Mesendoderm (in vitro differentiated cells): ENCODE measurements at regions not wholly inside any gene's neighbourhood (a gene's known extent, or its start where the extent isn't known, plus 50 kb on each side); places are given as distances from the start of the nearest gene placed in this dataset.

Source experiments
- DNase-seq: peaks from one replicate; pipeline ENCODE4 v3.0.0; 2013
- H2AK5ac ChIP-seq: 2 replicates; pipeline ENCODE4 v1.6.1; 2013; ENCODE audit warnings: low read length, inconsistent platforms
- H2BK120ac ChIP-seq: 2 replicates; pipeline ENCODE4 v1.6.1; 2013; ENCODE audit warnings: low read depth, mild to moderate bottlenecking, low read length, moderate library complexity, mixed read lengths
- H2BK15ac ChIP-seq: replicated peaks from 2 replicates; pipeline ENCODE4 v1.6.1; 2013; ENCODE audit warnings: low read depth, mild to moderate bottlenecking, moderate library complexity
- H2BK5ac ChIP-seq: 2 replicates; pipeline ENCODE4 v1.6.1; 2013; ENCODE audit warnings: low read length, inconsistent platforms
- H3K18ac ChIP-seq: 2 replicates; pipeline ENCODE4 v1.6.1; 2013; ENCODE audit warnings: mild to moderate bottlenecking, low read length, mixed read lengths
- H3K23ac ChIP-seq: one replicate; pipeline ENCODE4 v1.6.1; 2013; ENCODE audit warnings: low read length
- H3K27ac ChIP-seq: 2 replicates; pipeline ENCODE4 v1.5.1; 2013; ENCODE audit warnings: low read depth, mild to moderate bottlenecking, inconsistent platforms, low read length, moderate library complexity
- H3K27me3 ChIP-seq: 2 replicates; pipeline ENCODE4 v1.6.1; 2013; ENCODE audit warnings: low read length, control low read depth, mild to moderate bottlenecking, inconsistent platforms; ENCODE audit not compliant: insufficient read depth, poor library complexity
- H3K36me3 ChIP-seq: 2 replicates; pipeline ENCODE4 v1.6.1; 2013; ENCODE audit warnings: low read length, inconsistent platforms; ENCODE audit not compliant: control insufficient read depth, insufficient read depth
- H3K4ac ChIP-seq: one replicate; pipeline ENCODE4 v1.6.1; 2013; ENCODE audit warnings: low read depth, mild to moderate bottlenecking, low read length, moderate library complexity
- H3K4me1 ChIP-seq: 2 replicates; pipeline ENCODE4 v1.6.1; 2013; ENCODE audit warnings: low read depth, low read length, inconsistent platforms; ENCODE audit not compliant: control insufficient read depth
- H3K4me2 ChIP-seq: 2 replicates; pipeline ENCODE4 v1.6.1; 2013; ENCODE audit warnings: low read length
- H3K4me3 ChIP-seq: 2 replicates; pipeline ENCODE4 v1.5.1; 2013; ENCODE audit warnings: mild to moderate bottlenecking, low read length
- H3K56ac ChIP-seq: one replicate; pipeline ENCODE4 v1.6.1; 2013; ENCODE audit warnings: low read length
- H3K79me1 ChIP-seq: 2 replicates; pipeline ENCODE4 v1.6.1; 2013; ENCODE audit warnings: low read length, inconsistent platforms
- H3K79me2 ChIP-seq: 2 replicates; pipeline ENCODE4 v1.6.1; 2013; ENCODE audit warnings: mild to moderate bottlenecking, low read length; ENCODE audit not compliant: control insufficient read depth, insufficient read depth
- H3K9ac ChIP-seq: 2 replicates; pipeline ENCODE4 v1.6.1; 2013; ENCODE audit warnings: low read length, inconsistent platforms
- H4K5ac ChIP-seq: one replicate; pipeline ENCODE4 v1.6.1; 2013; ENCODE audit warnings: low read length
- H4K8ac ChIP-seq: one replicate; pipeline ENCODE4 v1.6.1; 2013; ENCODE audit warnings: low read depth, mild to moderate bottlenecking, control low read depth, low read length, moderate library complexity
- WGBS: extraction: QIAGEN DNeasy Blood & Tissue Kit; methylation state at CpG from one replicate; pipeline ENCODE4 v1.1.7; 2013; ENCODE audit warnings: low lambda C conversion rate, missing lambda C conversion rate; ENCODE audit not compliant: insufficient coverage; ENCODE audit errors: extremely low coverage; 5-methylcytosine and 5-hydroxymethylcytosine counted together

DNA sequence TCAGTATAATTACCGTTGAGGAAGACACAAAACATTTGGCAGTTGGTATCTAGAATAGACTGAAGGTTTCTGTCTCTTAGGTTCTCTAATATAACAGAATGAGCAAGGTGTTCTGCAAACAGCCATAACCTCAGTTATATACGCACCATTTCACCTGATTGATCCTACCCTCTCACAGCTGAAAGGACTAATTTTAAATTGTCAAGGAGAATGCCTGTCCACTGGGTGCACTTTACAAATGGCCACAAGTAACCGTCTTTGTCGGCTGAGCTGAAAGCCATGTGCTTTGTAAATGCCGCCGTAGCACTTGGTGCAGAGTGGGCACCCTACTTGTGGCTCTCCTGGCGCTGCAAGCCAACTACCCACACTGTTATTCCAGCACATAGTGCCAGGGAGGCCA lies 466.3 kb downstream of the AACS start:
- no CpG with 5 or more reads among the region's 7 CpGs for WGBS
- H3K4me2 ChIP-seq: no peak overlapping the region
- H3K4me1 ChIP-seq: no peaks in the 10 kb centered on the region
- H3K4me3 ChIP-seq: no peak overlapping the region
- no peaks in the 10 kb centered on the region for H3K36me3 ChIP-seq
- no peak overlapping the region for H2BK5ac ChIP-seq
- no peak overlapping the region for H3K18ac ChIP-seq
- no peak overlapping the region for H2AK5ac ChIP-seq
- H2BK120ac ChIP-seq: no peak overlapping the region
- no peak overlapping the region for H3K9ac ChIP-seq
- no peak overlapping the region for H3K56ac ChIP-seq
- no peak overlapping the region for H4K8ac ChIP-seq
- H3K4ac ChIP-seq: no peak overlapping the region
- H4K5ac ChIP-seq: no peak overlapping the region
- H3K79me2 ChIP-seq: no peaks in the 10 kb centered on the region
- no peak overlapping the region for H3K27ac ChIP-seq
- H3K79me1 ChIP-seq: no peaks in the 10 kb centered on the region
- no peak overlapping the region for H2BK15ac ChIP-seq
- H3K27me3 ChIP-seq: no peaks in the 10 kb centered on the region
- H3K23ac ChIP-seq: no peak overlapping the region
- no peak for DNase-seq

DNA sequence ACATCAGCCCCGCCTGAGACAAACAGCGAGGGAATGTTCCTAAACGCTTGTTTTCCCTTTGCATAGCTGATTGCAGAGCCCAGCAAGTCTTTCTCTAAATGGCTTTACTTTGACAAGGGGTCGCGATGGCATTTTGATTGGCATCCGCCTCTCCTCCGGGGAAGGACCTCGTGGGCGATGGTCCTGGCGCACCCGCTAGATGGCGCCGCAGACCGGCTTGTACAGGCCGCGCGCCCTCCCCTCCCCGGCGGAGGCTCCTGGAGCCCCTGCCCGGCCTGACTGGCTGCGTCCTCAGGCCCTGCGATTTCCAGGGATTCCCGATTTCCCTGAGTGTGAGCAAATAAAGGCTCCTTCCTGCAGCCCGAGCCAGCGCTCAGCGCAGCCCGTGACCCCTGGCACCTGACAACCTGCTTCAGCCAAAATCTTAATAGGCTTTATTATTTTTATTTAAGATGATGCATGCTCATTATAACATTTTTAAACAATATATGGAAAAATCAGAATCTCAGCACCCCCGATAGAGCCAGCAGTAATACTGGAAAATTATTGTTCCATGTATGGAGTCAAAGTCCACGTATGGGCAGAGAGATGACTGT lies 468.3 kb downstream of the AACS start:
- no peak overlapping the region for H2BK5ac ChIP-seq
- no peak overlapping the region for H3K9ac ChIP-seq
- H3K4ac ChIP-seq: no peak overlapping the region
- no peak overlapping the region for H3K18ac ChIP-seq
- no peaks in the 10 kb centered on the region for H3K36me3 ChIP-seq
- H2BK120ac ChIP-seq: no peak overlapping the region
- peak; percentile 69 for DNase-seq
- H3K56ac ChIP-seq: no peak overlapping the region
- no peaks in the 10 kb centered on the region for H3K79me2 ChIP-seq
- H4K8ac ChIP-seq: no peak overlapping the region
- no peaks in the 10 kb centered on the region for H3K79me1 ChIP-seq
- no peak overlapping the region for H3K4me2 ChIP-seq
- no peak overlapping the region for H3K4me3 ChIP-seq
- no peak overlapping the region for H2AK5ac ChIP-seq
- no peak overlapping the region for H2BK15ac ChIP-seq
- no CpG with 5 or more reads among the region's 29 CpGs for WGBS
- H3K4me1 ChIP-seq: no peaks in the 10 kb centered on the region
- no peak overlapping the region for H4K5ac ChIP-seq
- H3K27me3 ChIP-seq: no peaks in the 10 kb centered on the region
- H3K23ac ChIP-seq: no peak overlapping the region
- no peak overlapping the region for H3K27ac ChIP-seq

DNA sequence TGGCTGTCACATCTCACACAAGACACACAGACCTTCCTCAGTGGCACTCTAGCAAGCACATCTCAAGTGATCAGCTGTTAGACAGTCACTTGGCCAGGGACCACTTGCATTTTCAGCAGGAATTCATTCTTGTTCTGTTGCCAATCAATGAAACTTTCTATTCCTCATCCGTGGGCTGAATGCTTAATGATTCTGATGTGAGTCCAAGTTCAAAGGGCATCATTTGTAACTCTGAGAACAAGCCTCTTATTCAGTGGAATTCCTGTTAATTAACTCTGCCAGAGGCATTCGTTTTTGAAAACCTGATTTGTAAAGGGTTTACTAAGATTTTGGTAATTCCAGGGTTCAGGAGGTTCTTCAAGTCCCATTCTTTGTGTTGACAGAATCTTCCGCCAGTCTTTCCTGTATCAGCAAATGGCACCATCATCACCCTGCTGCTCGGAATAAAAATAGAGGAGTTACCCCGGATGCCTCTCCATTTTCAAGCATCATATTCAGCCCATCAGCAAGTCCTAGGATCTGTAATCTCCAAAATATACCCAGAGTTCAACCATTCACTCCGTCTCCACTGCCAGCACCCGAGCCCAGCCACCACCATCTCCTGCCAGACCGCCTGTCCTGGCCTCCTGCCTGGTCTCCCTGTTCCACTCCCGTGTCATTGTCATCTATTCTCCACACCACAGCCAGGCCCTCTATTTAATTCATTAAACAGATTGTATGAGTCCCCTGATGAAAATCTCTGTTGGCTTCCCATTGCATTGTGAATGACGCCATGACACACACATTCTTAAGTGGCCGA lies 473.4 kb downstream of the AACS start:
- no peaks in the 10 kb centered on the region for H3K27me3 ChIP-seq
- H2BK120ac ChIP-seq: no peak overlapping the region
- no peak overlapping the region for H3K4me2 ChIP-seq
- H4K8ac ChIP-seq: no peak overlapping the region
- H3K4me3 ChIP-seq: no peak overlapping the region
- H3K27ac ChIP-seq: no peak overlapping the region
- H3K23ac ChIP-seq: no peak overlapping the region
- no peak overlapping the region for H2BK5ac ChIP-seq
- H2BK15ac ChIP-seq: no peak overlapping the region
- DNase-seq: no peak
- no peak overlapping the region for H3K18ac ChIP-seq
- no peak overlapping the region for H4K5ac ChIP-seq
- no peaks in the 10 kb centered on the region for H3K4me1 ChIP-seq
- no peak overlapping the region for H3K56ac ChIP-seq
- no peak overlapping the region for H3K9ac ChIP-seq
- no peaks in the 10 kb centered on the region for H3K79me2 ChIP-seq
- WGBS: no CpG with 5 or more reads among the region's 11 CpGs
- H2AK5ac ChIP-seq: no peak overlapping the region
- no peak overlapping the region for H3K4ac ChIP-seq
- H3K79me1 ChIP-seq: no peaks in the 10 kb centered on the region
- no peaks in the 10 kb centered on the region for H3K36me3 ChIP-seq

DNA sequence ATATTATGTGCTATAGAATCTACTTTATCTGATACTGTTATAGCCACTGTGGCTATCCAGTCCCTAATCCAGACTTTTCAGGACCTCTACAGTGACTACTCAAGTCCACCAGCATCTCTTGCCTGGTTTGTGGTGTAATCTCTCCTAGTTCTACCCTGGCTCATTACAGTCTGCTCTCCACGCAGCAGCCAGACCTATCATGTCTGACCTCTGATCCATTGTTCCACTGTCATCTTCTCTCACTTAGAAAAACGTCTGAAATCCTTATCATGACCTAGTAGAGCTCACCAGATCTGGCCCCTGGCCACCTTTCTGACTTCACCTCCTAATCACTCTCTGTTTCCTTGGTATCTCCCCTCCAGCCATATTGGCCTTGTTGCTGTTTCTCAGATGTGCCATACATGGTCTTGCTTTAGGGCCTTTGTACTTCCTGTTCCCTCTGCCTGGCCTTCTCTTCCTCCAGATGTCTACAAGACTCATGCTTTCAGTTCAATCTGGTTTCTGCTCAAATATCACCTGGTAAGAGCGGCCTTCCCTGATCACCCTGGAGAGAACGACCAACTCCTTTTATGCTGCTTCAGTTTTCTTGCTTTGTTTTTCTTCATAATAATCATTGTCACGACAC lies 475.5 kb downstream of the AACS start:
- Histone ChIP-seq H2AK5ac (no peak overlapping the region), H3K4me1 (no peaks in the 10 kb centered on the region), H3K4ac (no peak overlapping the region), H3K9ac (no peak overlapping the region), H4K5ac (no peak overlapping the region), H3K23ac (no peak overlapping the region), H2BK5ac (no peak overlapping the region), H3K56ac (no peak overlapping the region), H4K8ac (no peak overlapping the region), H3K4me3 (no peak overlapping the region), H2BK15ac (no peak overlapping the region), H3K27me3 (no peaks in the 10 kb centered on the region), H3K79me1 (no peaks in the 10 kb centered on the region), H3K27ac (no peak overlapping the region), H3K79me2 (no peaks in the 10 kb centered on the region), H3K4me2 (no peak overlapping the region), H2BK120ac (no peak overlapping the region), H3K36me3 (no peaks in the 10 kb centered on the region), H3K18ac (no peak overlapping the region)
- WGBS: no CpG with 5 or more reads among the region's 5 CpGs
- no peak for DNase-seq

DNA sequence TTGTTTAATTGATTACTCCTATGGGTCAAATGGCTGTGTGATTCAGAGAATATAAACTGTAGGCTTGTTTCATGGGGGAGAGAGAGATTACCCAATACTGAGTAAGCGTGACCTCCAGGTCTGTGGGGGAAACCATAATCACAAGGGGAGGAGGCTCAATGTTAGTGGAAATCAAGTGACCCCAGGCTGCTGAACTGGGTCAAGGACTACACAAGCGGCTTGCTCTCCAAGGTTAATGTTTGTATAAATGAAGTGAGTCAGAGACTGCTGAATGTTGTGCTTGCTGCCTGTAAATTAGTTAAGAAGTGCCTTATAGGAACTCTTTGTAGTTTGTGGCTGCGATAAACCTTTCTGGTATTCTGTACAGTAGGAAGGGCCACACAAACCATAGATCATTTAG lies 479.7 kb downstream of the AACS start:
- H2AK5ac ChIP-seq: no peak overlapping the region
- H3K27ac ChIP-seq: no peak overlapping the region
- no peaks in the 10 kb centered on the region for H3K27me3 ChIP-seq
- H3K4ac ChIP-seq: no peak overlapping the region
- H3K18ac ChIP-seq: no peak overlapping the region
- H2BK5ac ChIP-seq: no peak overlapping the region
- H3K9ac ChIP-seq: no peak overlapping the region
- H3K36me3 ChIP-seq: no peaks in the 10 kb centered on the region
- H3K79me1 ChIP-seq: no peaks in the 10 kb centered on the region
- no peak for DNase-seq
- H2BK15ac ChIP-seq: no peak overlapping the region
- H3K23ac ChIP-seq: no peak overlapping the region
- no peak overlapping the region for H4K5ac ChIP-seq
- H3K79me2 ChIP-seq: no peaks in the 10 kb centered on the region
- no peak overlapping the region for H4K8ac ChIP-seq
- H3K56ac ChIP-seq: no peak overlapping the region
- WGBS: no CpG with 5 or more reads among the region's 3 CpGs
- no peak overlapping the region for H3K4me2 ChIP-seq
- H3K4me1 ChIP-seq: no peaks in the 10 kb centered on the region
- H3K4me3 ChIP-seq: no peak overlapping the region
- H2BK120ac ChIP-seq: no peak overlapping the region
